NK-92 (cell line): ENCODE measurements at regions not wholly inside any gene's neighbourhood (a gene's known extent, or its start where the extent isn't known, plus 50 kb on each side); places are given as distances from the start of the nearest gene placed in this dataset.
A peak's percentile ranks its signal among the peaks of the same experiment; 100 is the strongest.
"Not testable (repeated sequence)": the region's sequence is repeated elsewhere in the genome, so short reads cannot be mapped to it uniquely, and the experiment has no call there.

Experiments used
- DNase-seq: peaks from one replicate; lab custom pipeline; 2025; ENCODE audit not compliant: unreplicated experiment; lab: John Stamatoyannopoulos, UW

DNA sequence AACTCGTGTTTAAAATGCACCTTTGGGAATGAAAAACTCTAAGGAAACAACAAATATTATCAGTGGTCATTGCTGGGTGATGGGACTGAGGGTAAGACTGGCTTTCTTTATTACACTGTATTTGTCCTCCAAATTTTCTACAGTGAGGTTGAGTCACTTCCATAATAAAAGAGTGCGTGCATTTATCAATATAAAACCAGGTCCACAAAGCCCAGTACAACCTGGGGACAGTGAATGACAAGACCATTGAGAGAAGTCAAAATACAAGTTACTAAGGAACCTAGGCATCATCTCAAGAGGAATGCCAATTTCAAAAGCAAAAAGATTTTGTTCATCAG lies 76.4 kb downstream of the MAGED4 start:
- no peak for DNase-seq

GRCh38 chrX:52261463-52262194 lies 76.9 kb downstream of the MAGED4 start:
- peak; percentile 34 for DNase-seq

- DNase-seq: no peak
Measured at GRCh38 chrX:52262195-52262546, 77.5 kb downstream of the MAGED4 start.

DNA sequence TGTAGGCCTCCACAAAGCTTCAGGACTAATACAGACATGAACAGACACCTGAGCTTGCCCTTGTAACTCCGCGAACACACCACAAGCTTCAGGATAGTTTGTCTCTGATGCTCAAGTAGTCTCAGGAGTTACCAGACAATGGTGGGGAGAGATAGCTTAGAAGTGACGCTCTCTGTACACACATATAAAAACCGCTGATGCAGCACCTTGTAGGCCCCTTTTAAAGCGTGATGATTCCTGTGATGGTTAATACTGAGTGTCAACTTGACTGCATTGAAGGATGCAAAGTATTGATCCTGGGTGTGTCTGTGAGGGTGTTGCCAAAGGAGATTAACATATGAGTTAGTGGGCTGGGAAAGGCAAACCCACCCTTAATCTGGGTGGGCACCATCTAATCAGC lies 78.7 kb downstream of the MAGED4 start:
- DNase-seq: no peak

- no peak for DNase-seq
Measured at GRCh38 chrX:52265713-52266112, 81.0 kb downstream of the MAGED4 start.

- not testable (repeated sequence) for DNase-seq
Measured at GRCh38 chrX:52268502-52268901, 83.8 kb downstream of the MAGED4 start.

DNA sequence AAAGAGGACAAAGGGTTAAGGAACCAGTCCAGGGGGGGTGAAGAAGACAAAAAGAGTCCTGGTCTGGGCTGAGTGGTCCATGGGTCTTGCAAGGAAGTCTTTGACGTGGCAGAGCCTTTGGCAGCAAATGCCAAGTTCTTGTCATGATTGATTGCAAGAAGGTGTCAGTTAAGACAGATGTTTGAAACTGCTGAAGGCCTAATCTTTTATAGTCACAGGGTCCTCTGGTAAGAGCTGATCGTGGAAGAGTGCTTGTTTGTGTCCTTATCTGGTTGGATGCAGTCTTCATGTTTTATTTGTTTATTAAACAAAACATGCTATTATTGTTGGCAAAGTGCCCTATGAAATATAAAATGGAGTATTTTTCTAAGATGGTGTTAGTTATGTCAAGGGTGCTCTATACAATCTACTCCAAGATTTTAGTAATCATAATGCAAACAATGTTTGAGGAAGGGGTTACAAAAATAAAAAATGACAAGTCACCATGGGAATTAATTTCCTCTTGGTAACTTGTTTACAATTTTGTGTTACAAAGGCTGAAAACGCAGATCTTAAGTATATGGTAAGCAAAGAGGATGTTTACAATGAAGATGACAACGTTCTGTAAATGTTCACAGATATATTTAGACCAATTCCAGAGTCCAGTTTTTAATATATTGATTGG lies 85.9 kb downstream of the MAGED4 start:
- DNase-seq: no peak

GRCh38 chrX:52271206-52271605 lies 86.5 kb downstream of the MAGED4 start:
- DNase-seq: no peak

- no peak for DNase-seq
Measured at GRCh38 chrX:52277666-52278065, 91.2 kb upstream of the XAGE2 start.

DNA sequence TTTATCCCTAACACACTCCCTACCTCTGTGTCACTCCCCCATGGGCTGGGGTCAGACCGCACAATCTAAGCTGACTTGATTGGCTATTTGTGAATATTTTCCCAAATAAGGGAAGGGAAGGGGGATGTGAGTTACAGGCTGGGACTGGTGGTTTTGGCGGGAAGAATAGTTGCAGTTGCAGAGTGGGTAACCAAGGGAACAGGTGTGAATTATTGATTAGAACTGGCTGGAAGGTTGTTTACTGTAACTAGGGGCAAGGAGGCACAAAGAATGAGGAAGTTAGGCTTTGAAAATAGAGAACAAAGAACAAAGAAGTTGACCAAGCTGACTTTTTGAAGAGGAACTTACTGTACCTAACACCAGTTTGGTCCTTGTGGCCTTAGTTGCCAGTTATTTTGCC lies 88.0 kb upstream of the XAGE2 start:
- DNase-seq: no peak

DNA sequence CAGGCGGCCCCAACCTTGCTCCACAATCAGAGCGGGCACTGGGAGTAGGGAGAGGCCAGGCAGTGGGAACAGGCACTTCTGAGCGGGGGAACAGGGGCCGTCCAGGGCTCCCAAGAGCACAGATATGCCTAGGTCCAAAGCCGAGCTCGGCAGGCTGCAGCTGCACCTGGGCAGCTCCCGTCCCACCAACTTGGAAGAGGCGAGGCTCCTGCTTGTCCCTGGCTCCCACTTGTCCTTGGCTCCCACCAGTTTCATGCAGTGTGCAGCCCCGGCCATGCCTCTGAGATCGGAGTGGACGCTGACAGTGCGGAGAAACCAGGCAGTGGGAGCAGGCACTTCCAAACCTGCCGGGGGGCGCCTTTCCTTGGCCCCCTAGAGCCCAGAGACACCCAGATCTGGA lies 84.0 kb upstream of the XAGE2 start:
- DNase-seq: no peak

DNA sequence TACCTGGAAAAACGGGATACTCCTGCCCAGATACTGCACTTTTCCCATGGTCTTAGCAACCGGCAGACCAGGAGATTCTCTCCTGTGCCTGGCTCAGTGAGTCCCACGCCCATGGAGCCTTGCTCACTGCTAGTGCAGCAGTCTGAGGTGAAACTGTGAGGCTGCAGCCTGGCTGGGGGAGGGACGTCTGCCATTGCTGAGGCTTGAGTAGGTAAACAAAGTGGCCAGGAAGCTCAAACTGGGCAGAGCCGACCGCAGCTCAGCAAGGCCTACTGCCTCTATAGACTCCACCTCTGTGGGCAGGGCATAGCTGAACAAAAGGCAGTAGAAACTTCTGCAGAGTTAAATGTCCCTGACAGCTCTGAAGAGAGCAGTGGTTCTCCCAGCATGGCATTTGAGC lies 69.9 kb upstream of the XAGE2 start:
- not testable (repeated sequence) for DNase-seq

GRCh38 chrX:52308532-52308931 lies 60.3 kb upstream of the XAGE2 start:
- DNase-seq: not testable (repeated sequence)
